ENCODE measurements at regions not wholly inside any gene's neighbourhood (a gene's known extent, or its start where the extent isn't known, plus 50 kb on each side); places are given as distances from the start of the nearest gene placed in this dataset.

DNA sequence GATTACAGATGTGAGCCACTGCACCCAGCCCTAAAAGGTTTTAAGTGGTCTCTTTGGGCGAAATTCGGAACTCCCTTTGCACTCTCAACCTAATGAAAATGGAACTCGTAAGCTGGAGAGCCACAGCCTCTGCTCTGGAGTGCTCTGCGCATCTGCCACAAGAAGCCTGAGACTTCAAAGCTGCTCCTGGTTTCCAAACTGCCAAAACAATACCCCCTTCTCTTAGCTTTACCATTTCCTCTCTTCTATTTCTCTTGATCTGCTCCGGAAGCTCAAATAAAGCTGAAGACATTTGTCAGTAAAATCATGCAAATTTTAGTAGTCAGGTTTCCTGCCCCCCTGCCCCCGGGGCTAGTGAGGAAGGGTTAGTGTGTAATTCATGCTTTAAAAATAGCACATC lies 312.7 kb downstream of the MFSD1 start:
- no peaks in the 10 kb centered on the region for H3K4me1 Mint-ChIP-seq
- H3K9me3 Mint-ChIP-seq, result no peaks in the 10 kb centered on the region
- H3K27ac Mint-ChIP-seq (ENCODE audit: low read depth), result no peak overlapping the region
- DNase-seq (ENCODE audit: low spot score in 2 of 2), result no peak
- no peaks in the 10 kb centered on the region for H3K27me3 Mint-ChIP-seq
- H3K4me3 Mint-ChIP-seq, result no peak overlapping the region
- no peak for ATAC-seq (replicated peaks; ENCODE audit: extremely low read depth, poor library complexity, severe bottlenecking)
- no peaks in the 10 kb centered on the region for H3K36me3 Mint-ChIP-seq (ENCODE audit: insufficient read depth)

GRCh38 chr3:159123877-159124276 lies 322.0 kb downstream of the MFSD1 start:
- no peaks in the 10 kb centered on the region for H3K4me1 Mint-ChIP-seq
- H3K36me3 Mint-ChIP-seq (ENCODE audit: insufficient read depth), result no peaks in the 10 kb centered on the region
- ATAC-seq (replicated peaks; ENCODE audit: extremely low read depth, poor library complexity, severe bottlenecking), result no peak
- no peak overlapping the region for H3K4me3 Mint-ChIP-seq
- no peaks in the 10 kb centered on the region for H3K27me3 Mint-ChIP-seq
- H3K9me3 Mint-ChIP-seq, result peaks cover 4% of the 10 kb centered on the region
- no peak for DNase-seq (ENCODE audit: low spot score in 2 of 2)
- no peak overlapping the region for H3K27ac Mint-ChIP-seq (ENCODE audit: low read depth)

DNA sequence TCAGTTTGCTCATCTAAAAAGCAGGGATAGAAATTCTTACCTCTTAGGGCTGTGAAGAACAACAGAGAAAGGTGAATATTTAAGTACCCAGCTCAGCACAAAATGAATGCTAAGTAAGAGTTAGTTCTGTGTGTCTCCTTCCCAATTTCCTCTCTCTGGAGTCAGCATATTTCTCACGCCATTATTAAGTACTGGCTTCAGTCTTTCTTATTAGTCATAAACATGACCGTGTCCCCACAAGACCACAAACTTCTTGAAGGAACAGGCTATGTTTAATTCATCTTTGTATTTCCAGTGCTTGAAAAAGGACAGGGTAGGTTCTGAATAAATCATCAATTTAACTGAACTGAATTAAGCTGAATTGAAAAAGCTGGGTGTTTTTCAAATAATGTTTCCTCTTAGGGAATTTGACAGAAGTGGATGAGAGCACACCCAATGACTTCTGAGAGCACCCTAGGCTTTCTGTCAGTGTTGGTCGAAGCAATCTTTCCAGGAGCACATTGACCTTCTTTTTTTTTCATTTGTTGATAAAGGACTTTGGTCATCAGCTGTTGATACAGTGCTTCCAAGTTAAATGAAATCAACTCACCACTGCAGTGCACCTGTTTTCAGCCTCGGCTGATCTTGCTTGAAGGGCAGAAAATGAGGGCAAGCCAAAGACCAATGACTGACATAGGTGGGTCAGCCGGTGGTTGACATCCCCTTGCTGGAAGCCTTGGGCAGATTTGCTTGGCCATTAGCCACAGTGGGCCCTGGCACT lies 324.6 kb downstream of the MFSD1 start:
- ATAC-seq (replicated peaks; ENCODE audit: extremely low read depth, poor library complexity, severe bottlenecking), result no peak
- DNase-seq (ENCODE audit: low spot score in 2 of 2), result no peak
- no peaks in the 10 kb centered on the region for H3K27me3 Mint-ChIP-seq
- H3K27ac Mint-ChIP-seq (ENCODE audit: low read depth), result no peak overlapping the region
- H3K36me3 Mint-ChIP-seq (ENCODE audit: insufficient read depth), result no peaks in the 10 kb centered on the region
- H3K4me1 Mint-ChIP-seq, result no peaks in the 10 kb centered on the region
- H3K9me3 Mint-ChIP-seq, result peaks cover 4% of the 10 kb centered on the region
- no peak overlapping the region for H3K4me3 Mint-ChIP-seq

DNA sequence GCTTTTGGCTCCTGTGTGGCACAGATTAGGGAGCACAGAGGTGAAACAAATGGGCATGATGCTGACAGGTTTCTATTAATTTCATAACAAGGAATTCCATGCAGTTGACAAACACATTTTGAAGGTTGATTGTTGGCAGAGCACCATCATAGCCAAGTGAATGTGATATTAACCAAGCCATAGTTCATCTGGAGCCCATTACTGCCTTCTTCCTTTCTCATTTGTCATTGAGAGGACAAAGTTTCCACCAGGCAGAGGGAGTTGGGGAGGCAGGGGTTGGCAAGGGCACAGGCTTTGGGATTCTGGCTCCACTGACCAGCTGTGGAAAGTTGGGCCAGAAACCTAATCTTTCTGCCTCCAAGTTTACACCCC lies 325.2 kb downstream of the MFSD1 start:
- ATAC-seq (replicated peaks; ENCODE audit: extremely low read depth, poor library complexity, severe bottlenecking), result no peak
- no peak overlapping the region for H3K4me3 Mint-ChIP-seq
- no peaks in the 10 kb centered on the region for H3K4me1 Mint-ChIP-seq
- no peaks in the 10 kb centered on the region for H3K27me3 Mint-ChIP-seq
- H3K9me3 Mint-ChIP-seq, result peaks cover 4% of the 10 kb centered on the region
- no peak overlapping the region for H3K27ac Mint-ChIP-seq (ENCODE audit: low read depth)
- no peaks in the 10 kb centered on the region for H3K36me3 Mint-ChIP-seq (ENCODE audit: insufficient read depth)
- DNase-seq (ENCODE audit: low spot score in 2 of 2), result no peak

GRCh38 chr3:159128628-159129027 lies 326.8 kb downstream of the MFSD1 start:
- H3K4me1 Mint-ChIP-seq, result no peaks in the 10 kb centered on the region
- peaks cover 4% of the 10 kb centered on the region for H3K9me3 Mint-ChIP-seq
- H3K27me3 Mint-ChIP-seq, result no peaks in the 10 kb centered on the region
- no peak overlapping the region for H3K27ac Mint-ChIP-seq (ENCODE audit: low read depth)
- H3K36me3 Mint-ChIP-seq (ENCODE audit: insufficient read depth), result no peaks in the 10 kb centered on the region
- DNase-seq (ENCODE audit: low spot score in 2 of 2) (no peak), ATAC-seq (replicated peaks; ENCODE audit: extremely low read depth, poor library complexity, severe bottlenecking) (no peak)
- no peak overlapping the region for H3K4me3 Mint-ChIP-seq

- no peaks in the 10 kb centered on the region for H3K27me3 Mint-ChIP-seq
- DNase-seq (ENCODE audit: low spot score in 2 of 2) (no peak), ATAC-seq (replicated peaks; ENCODE audit: extremely low read depth, poor library complexity, severe bottlenecking) (no peak)
- H3K4me3 Mint-ChIP-seq, result no peak overlapping the region
- H3K9me3 Mint-ChIP-seq, result no peaks in the 10 kb centered on the region
- no peak overlapping the region for H3K27ac Mint-ChIP-seq (ENCODE audit: low read depth)
- no peaks in the 10 kb centered on the region for H3K4me1 Mint-ChIP-seq
- no peaks in the 10 kb centered on the region for H3K36me3 Mint-ChIP-seq (ENCODE audit: insufficient read depth)
These were observed 328.3 kb downstream of the MFSD1 start for GRCh38 chr3:159130108-159130507.

- no peak overlapping the region for H3K27ac Mint-ChIP-seq (ENCODE audit: low read depth)
- DNase-seq (ENCODE audit: low spot score in 2 of 2) (no peak), ATAC-seq (replicated peaks; ENCODE audit: extremely low read depth, poor library complexity, severe bottlenecking) (no peak)
- no peaks in the 10 kb centered on the region for H3K36me3 Mint-ChIP-seq (ENCODE audit: insufficient read depth)
- H3K4me3 Mint-ChIP-seq, result no peak overlapping the region
- no peaks in the 10 kb centered on the region for H3K4me1 Mint-ChIP-seq
- no peaks in the 10 kb centered on the region for H3K27me3 Mint-ChIP-seq
- H3K9me3 Mint-ChIP-seq, result no peaks in the 10 kb centered on the region
These were observed 329.5 kb downstream of the MFSD1 start for GRCh38 chr3:159131376-159131775.

DNA sequence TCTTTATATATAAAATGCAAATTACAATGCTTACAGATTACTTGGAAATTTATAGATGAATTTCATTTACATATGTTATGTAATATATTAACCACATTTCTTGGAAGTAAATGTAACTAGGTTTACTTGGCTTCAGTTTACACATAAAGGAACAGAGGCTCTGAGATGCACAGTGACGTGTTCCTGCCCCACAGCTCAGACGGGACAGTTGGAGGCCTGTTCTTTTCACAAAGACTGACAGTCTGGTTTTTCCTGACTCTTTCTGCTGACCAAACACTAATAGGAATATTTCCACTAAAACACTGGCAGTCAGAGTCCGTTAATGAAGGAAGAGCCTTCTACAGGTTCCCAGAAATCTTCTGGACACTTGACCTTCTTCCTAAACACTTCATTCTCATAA lies 336.1 kb downstream of the MFSD1 start:
- Mint-ChIP-seq H3K36me3 (ENCODE audit: insufficient read depth) (no peaks in the 10 kb centered on the region), H3K4me3 (no peak overlapping the region), H3K27ac (ENCODE audit: low read depth) (no peak overlapping the region), H3K27me3 (no peaks in the 10 kb centered on the region), H3K9me3 (no peaks in the 10 kb centered on the region), H3K4me1 (no peaks in the 10 kb centered on the region)
- no peak for ATAC-seq (replicated peaks; ENCODE audit: extremely low read depth, poor library complexity, severe bottlenecking)
- no peak for DNase-seq (ENCODE audit: low spot score in 2 of 2)

DNA sequence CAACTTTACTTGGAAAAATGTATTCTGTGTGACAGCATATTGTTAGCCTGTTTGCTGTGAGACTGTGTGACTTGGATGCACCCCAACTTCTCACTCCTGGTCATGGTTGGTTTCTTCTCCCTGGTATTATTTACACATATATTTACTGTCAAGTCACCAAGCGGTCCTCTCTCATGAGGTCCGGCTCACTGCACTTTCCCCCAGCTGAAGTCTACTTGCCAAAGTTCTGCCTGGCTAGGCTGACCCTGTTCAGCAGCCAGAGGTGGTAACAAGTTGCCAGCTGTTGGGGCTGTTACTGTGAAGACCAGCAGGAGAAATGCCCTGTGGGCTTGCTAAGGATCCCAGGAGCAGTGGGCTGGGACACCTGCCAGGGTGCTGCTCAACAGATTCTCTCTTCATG lies 337.5 kb downstream of the MFSD1 start:
- no peaks in the 10 kb centered on the region for H3K4me1 Mint-ChIP-seq
- DNase-seq (ENCODE audit: low spot score in 2 of 2) (no peak), ATAC-seq (replicated peaks; ENCODE audit: extremely low read depth, poor library complexity, severe bottlenecking) (no peak)
- H3K27me3 Mint-ChIP-seq, result no peaks in the 10 kb centered on the region
- no peaks in the 10 kb centered on the region for H3K9me3 Mint-ChIP-seq
- H3K36me3 Mint-ChIP-seq (ENCODE audit: insufficient read depth), result no peaks in the 10 kb centered on the region
- H3K4me3 Mint-ChIP-seq, result no peak overlapping the region
- H3K27ac Mint-ChIP-seq (ENCODE audit: low read depth), result no peak overlapping the region

- no peaks in the 10 kb centered on the region for H3K36me3 Mint-ChIP-seq (ENCODE audit: insufficient read depth)
- no peak overlapping the region for H3K4me3 Mint-ChIP-seq
- ATAC-seq (replicated peaks; ENCODE audit: extremely low read depth, poor library complexity, severe bottlenecking) (no peak), DNase-seq (ENCODE audit: low spot score in 2 of 2) (no peak)
- no peaks in the 10 kb centered on the region for H3K27me3 Mint-ChIP-seq
- no peak overlapping the region for H3K27ac Mint-ChIP-seq (ENCODE audit: low read depth)
- no peaks in the 10 kb centered on the region for H3K4me1 Mint-ChIP-seq
- no peaks in the 10 kb centered on the region for H3K9me3 Mint-ChIP-seq
These were observed 342.6 kb downstream of the MFSD1 start for GRCh38 chr3:159144472-159144871.

DNA sequence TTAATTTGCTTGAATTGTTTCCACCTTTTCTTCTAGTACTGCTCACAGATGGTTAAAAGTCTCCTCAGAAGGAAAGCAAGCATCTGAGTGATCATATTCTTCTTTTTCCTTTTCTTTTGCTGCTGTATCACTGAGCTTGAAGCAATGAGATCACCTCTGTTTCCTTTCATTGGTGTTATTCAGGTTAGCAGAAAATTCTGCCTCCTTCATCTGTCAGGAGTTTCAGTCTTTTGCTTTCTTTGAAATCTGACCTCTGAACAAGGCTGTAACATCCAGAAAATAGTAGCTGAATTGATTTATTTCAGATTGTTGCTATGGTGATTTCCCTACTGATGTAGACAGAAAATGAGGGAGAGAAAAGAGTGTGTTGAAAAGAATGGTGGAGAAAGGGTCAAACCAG lies 343.0 kb downstream of the MFSD1 start:
- H3K27ac Mint-ChIP-seq (ENCODE audit: low read depth), result no peak overlapping the region
- no peak for DNase-seq (ENCODE audit: low spot score in 2 of 2)
- H3K27me3 Mint-ChIP-seq, result no peaks in the 10 kb centered on the region
- no peaks in the 10 kb centered on the region for H3K9me3 Mint-ChIP-seq
- H3K36me3 Mint-ChIP-seq (ENCODE audit: insufficient read depth), result no peaks in the 10 kb centered on the region
- ATAC-seq (replicated peaks; ENCODE audit: extremely low read depth, poor library complexity, severe bottlenecking), result no peak
- no peaks in the 10 kb centered on the region for H3K4me1 Mint-ChIP-seq
- H3K4me3 Mint-ChIP-seq, result no peak overlapping the region

DNA sequence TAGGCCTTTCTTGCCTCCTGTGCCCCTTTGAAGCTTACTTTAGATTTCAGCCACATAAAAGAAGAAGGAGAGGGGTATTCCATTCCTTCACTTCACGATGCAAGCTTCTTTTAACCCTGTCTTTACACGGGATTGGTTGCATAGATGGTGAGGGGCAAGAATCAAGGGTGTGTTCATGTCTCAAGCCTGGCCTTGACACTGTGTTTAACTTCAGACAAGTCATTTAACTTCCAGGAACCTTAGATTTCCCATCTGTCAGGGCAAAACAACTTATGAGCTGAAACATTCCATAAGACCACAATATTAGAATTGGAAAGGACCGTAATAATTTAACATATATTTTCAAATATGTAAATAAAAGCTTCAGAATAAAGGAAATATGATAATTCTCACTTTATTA lies 344.5 kb downstream of the MFSD1 start:
- no peaks in the 10 kb centered on the region for H3K27me3 Mint-ChIP-seq
- H3K4me3 Mint-ChIP-seq, result no peak overlapping the region
- ATAC-seq (replicated peaks; ENCODE audit: extremely low read depth, poor library complexity, severe bottlenecking), result no peak
- H3K9me3 Mint-ChIP-seq, result no peaks in the 10 kb centered on the region
- DNase-seq (ENCODE audit: low spot score in 2 of 2), result no peak
- no peaks in the 10 kb centered on the region for H3K4me1 Mint-ChIP-seq
- no peak overlapping the region for H3K27ac Mint-ChIP-seq (ENCODE audit: low read depth)
- H3K36me3 Mint-ChIP-seq (ENCODE audit: insufficient read depth), result no peaks in the 10 kb centered on the region

- Mint-ChIP-seq H3K36me3 (ENCODE audit: insufficient read depth) (no peaks in the 10 kb centered on the region), H3K27me3 (no peaks in the 10 kb centered on the region), H3K9me3 (no peaks in the 10 kb centered on the region)
These were observed 345.1 kb downstream of the MFSD1 start for GRCh38 chr3:159146856-159147435.

More at GRCh38 chr3:159146856-159147435, 345.1 kb downstream of the MFSD1 start:
- no peak for ATAC-seq (replicated peaks; ENCODE audit: extremely low read depth, poor library complexity, severe bottlenecking)
- no peak overlapping the region for H3K4me3 Mint-ChIP-seq
- H3K4me1 Mint-ChIP-seq, result no peaks in the 10 kb centered on the region
- no peak overlapping the region for H3K27ac Mint-ChIP-seq (ENCODE audit: low read depth)
- DNase-seq (ENCODE audit: low spot score in 2 of 2), result no peak

All from central memory CD8-positive, alpha-beta T cell (primary cell).